Lung (tissue), 11 donors: ENCODE measurements at regions not wholly inside any gene's neighbourhood (a gene's known extent, or its start where the extent isn't known, plus 50 kb on each side); places are given as distances from the start of the nearest gene placed in this dataset.

Experiments used
- ATAC-seq: fragments of 200-7000 bp; cut with Tn5 transposase; one replicate; pipeline ENCODE4 v1.9.1; 2020; ENCODE audit warnings: moderate number of reproducible peaks; ENCODE audit not compliant: insufficient read depth, low FRiP score
- DNase-seq, 3 donors: peaks; one replicate each; pipeline ENCODE4 v3.0.0-alpha.2; 2013 to 2017
- H3K27ac ChIP-seq, 2 donors: one replicate each; pipeline ENCODE4 v1.5.1; 2013; ENCODE audit warnings: mild to moderate bottlenecking in 2 of 2, moderate library complexity in 2 of 2, control low read depth in 1 of 2, inconsistent platforms in 1 of 2, low read depth in 1 of 2, low read length in 1 of 2
- H3K27me3 ChIP-seq, 3 donors: one replicate each; pipeline ENCODE4 v1.5.1; 2013; ENCODE audit warnings: low read length in 2 of 3; ENCODE audit not compliant: control insufficient read depth in 3 of 3, insufficient read depth in 3 of 3
- H3K36me3 ChIP-seq, 4 donors: one replicate each; pipeline ENCODE4 v1.5.1; 2013; ENCODE audit warnings: low read length in 4 of 4, mild to moderate bottlenecking in 1 of 4, moderate library complexity in 1 of 4; ENCODE audit not compliant: control insufficient read depth in 4 of 4, insufficient read depth in 4 of 4
- H3K4me1 ChIP-seq, 5 donors: one replicate each; pipeline ENCODE4 v1.5.1; 2013; ENCODE audit warnings: low read length in 5 of 5, mild to moderate bottlenecking in 2 of 5, moderate library complexity in 1 of 5; ENCODE audit not compliant: control insufficient read depth in 5 of 5, insufficient read depth in 5 of 5
- H3K4me3 ChIP-seq: one replicate; pipeline ENCODE4 v1.5.1; 2013; ENCODE audit warnings: mild to moderate bottlenecking, control low read depth, moderate library complexity
- H3K9ac ChIP-seq, 2 donors: one replicate each; pipeline ENCODE4 v1.5.1; 2013; ENCODE audit warnings: low read length in 2 of 2, control low read depth in 1 of 2; ENCODE audit not compliant: insufficient read depth in 1 of 2
- H3K9me3 ChIP-seq, 4 donors: one replicate each; pipeline ENCODE4 v1.5.1; 2013; ENCODE audit warnings: low read length in 3 of 4, mild to moderate bottlenecking in 1 of 4, moderate library complexity in 1 of 4; ENCODE audit not compliant: control insufficient read depth in 4 of 4, insufficient read depth in 3 of 4
- CTCF ChIP-seq: IDR thresholded peaks from 2 replicates; pipeline ENCODE4 v1.5.1; 2012; ENCODE audit warnings: mild to moderate bottlenecking; ENCODE audit errors: control extremely low read depth, extremely low read depth
- WGBS, 2 donors: extraction: QIAGEN DNeasy Blood & Tissue Kit; methylation state at CpG; one replicate each; pipeline ENCODE4 v1.1.7; 2013; 5-methylcytosine and 5-hydroxymethylcytosine counted together
- donor health status: control.
- donor health status: control.
- donor health status: Bipolar disorder and iron deficiency.
- donor health status: healthy.
- donor health status: DM: yes; HTN: yes; CAD: no.

GRCh38 chr22:48396091-48396784, 1431.4 kb downstream of the BRD1 start:
- ATAC-seq, result no peak
- Histone ChIP-seq H3K4me3 (no peak overlapping the region), H3K27ac (no peak overlapping the region), H3K36me3 (no peaks in the 10 kb centered on the region), H3K9me3 (no peaks in the 10 kb centered on the region), H3K9ac (no peak overlapping the region), H3K27me3 (peaks cover 0 to 9% (median 0%) of the 10 kb centered on the region in 3 donors), H3K4me1 (no peaks in the 10 kb centered on the region)
- no peak for TF ChIP-seq CTCF
- no peak for DNase-seq
- 87 to 88% methylated on average over 20 of the region's 20 CpGs for WGBS, 2 donors

GRCh38 chr22:48395201-48395600, 1432.5 kb downstream of the BRD1 start:
- no peak overlapping the region for H3K4me3 ChIP-seq
- no peak for TF ChIP-seq CTCF
- ATAC-seq (no peak), DNase-seq (no peak)
- no peaks in the 10 kb centered on the region for H3K9me3 ChIP-seq
- H3K27me3 ChIP-seq, result peaks cover 0 to 13% (median 0%) of the 10 kb centered on the region in 3 donors
- no peak overlapping the region for H3K9ac ChIP-seq
- H3K27ac ChIP-seq, result no peak overlapping the region
- H3K36me3 ChIP-seq, result no peaks in the 10 kb centered on the region
- H3K4me1 ChIP-seq, result no peaks in the 10 kb centered on the region
- WGBS, 2 donors, result 81 to 85% methylated on average over 13 of the region's 13 CpGs

- no peak for TF ChIP-seq CTCF
- Histone ChIP-seq H3K27ac (no peak overlapping the region), H3K27me3 (peaks cover 0 to 13% (median 0%) of the 10 kb centered on the region in 3 donors), H3K36me3 (no peaks in the 10 kb centered on the region), H3K4me3 (no peak overlapping the region), H3K4me1 (no peaks in the 10 kb centered on the region), H3K9me3 (peaks cover 0 to 2% (median 0%) of the 10 kb centered on the region in 4 donors), H3K9ac (no peak overlapping the region)
- WGBS, 2 donors, result 78 to 79% methylated on average over 8 of the region's 8 CpGs
- ATAC-seq (no peak), DNase-seq (no peak)
Observed at GRCh38 chr22:48394787-48395186, 1432.9 kb downstream of the BRD1 start.

- TF ChIP-seq CTCF, result no peak
- 86 to 89% methylated on average over 10 of the region's 10 CpGs for WGBS, 2 donors
- Histone ChIP-seq H3K27me3 (peaks cover 0 to 13% (median 0%) of the 10 kb centered on the region in 3 donors), H3K9ac (no peak overlapping the region), H3K9me3 (peaks cover 0 to 3% (median 0%) of the 10 kb centered on the region in 4 donors), H3K4me3 (no peak overlapping the region), H3K36me3 (no peaks in the 10 kb centered on the region), H3K4me1 (no peaks in the 10 kb centered on the region), H3K27ac (no peak overlapping the region)
- ATAC-seq (no peak), DNase-seq (no peak)
Observed at GRCh38 chr22:48393885-48394284, 1433.8 kb downstream of the BRD1 start.
